GM04503 (cell line): ENCODE measurements at regions not wholly inside any gene's neighbourhood (a gene's known extent, or its start where the extent isn't known, plus 50 kb on each side); places are given as distances from the start of the nearest gene placed in this dataset.

Source experiments
- DNase-seq: peaks from one replicate; pipeline ENCODE4 v3.0.0-alpha.2; 2012; ENCODE audit warnings: low read depth

- no peak for DNase-seq
Observed at GRCh38 chr16:85497622-85498314, 115.4 kb upstream of the GSE1 start.

- DNase-seq, result no peak
Observed at GRCh38 chr16:85498607-85499006, 114.5 kb upstream of the GSE1 start.

- DNase-seq, result no peak
Observed at GRCh38 chr16:85500220-85500619, 112.9 kb upstream of the GSE1 start.

- DNase-seq, result no peak
Observed at GRCh38 chr16:85501900-85502299, 111.2 kb upstream of the GSE1 start.

GRCh38 chr16:85502357-85502756 is 110.8 kb upstream of the GSE1 start:
- DNase-seq, result no peak

GRCh38 chr16:85503679-85504231 is 109.4 kb upstream of the GSE1 start:
- DNase-seq, result no peak

GRCh38 chr16:85504242-85504641 is 108.9 kb upstream of the GSE1 start:
- DNase-seq, result no peak

- no peak for DNase-seq
Observed at GRCh38 chr16:85505794-85506634, 107.1 kb upstream of the GSE1 start.

GRCh38 chr16:85506635-85506911 is 106.5 kb upstream of the GSE1 start:
- no peak for DNase-seq

- no peak for DNase-seq
Observed at GRCh38 chr16:85507342-85507741, 105.8 kb upstream of the GSE1 start.

- no peak for DNase-seq
Observed at GRCh38 chr16:85508388-85508787, 104.7 kb upstream of the GSE1 start.

- no peak for DNase-seq
Observed at GRCh38 chr16:85508993-85509392, 104.1 kb upstream of the GSE1 start.

- DNase-seq, result no peak
Observed at GRCh38 chr16:85510041-85510659, 103.0 kb upstream of the GSE1 start.

GRCh38 chr16:85511938-85512807 is 100.9 kb upstream of the GSE1 start:
- no peak for DNase-seq

GRCh38 chr16:85512808-85513115 is 100.4 kb upstream of the GSE1 start:
- DNase-seq, result no peak

- DNase-seq, result no peak
Observed at GRCh38 chr16:85513180-85513579, 99.9 kb upstream of the GSE1 start.

GRCh38 chr16:85513649-85514048 is 99.5 kb upstream of the GSE1 start:
- no peak for DNase-seq

- DNase-seq, result no peak
Observed at GRCh38 chr16:85514295-85514597, 98.9 kb upstream of the GSE1 start.

GRCh38 chr16:85514598-85515318 is 98.4 kb upstream of the GSE1 start:
- DNase-seq, result peak; percentile 94

GRCh38 chr16:85515319-85515745 is 97.8 kb upstream of the GSE1 start:
- DNase-seq, result no peak

GRCh38 chr16:85515830-85516397 is 97.2 kb upstream of the GSE1 start:
- DNase-seq, result no peak
